Right lobe of liver (tissue), 4 donors: ENCODE measurements at regions not wholly inside any gene's neighbourhood (a gene's known extent, or its start where the extent isn't known, plus 50 kb on each side); places are given as distances from the start of the nearest gene placed in this dataset.

Experiments
- POLR2A ChIP-seq: fragments of 450-650 bp; IDR thresholded peaks from one replicate; pipeline ENCODE4 v1.6.1; 2017; ENCODE audit warnings: antibody characterized with exemption, mild to moderate bottlenecking
- TF ChIP-seq, protein P1 (sequence below), 4 donors: fragments of 200-600 bp in 3 of 4; fragments of 450-650 bp in 1 of 4; IDR thresholded peaks; one replicate each; pipeline versions ENCODE4 v1.5.1 to v1.8.0; 2016 to 2022; ENCODE audit warnings: antibody characterized with exemption in 4 of 4, mild to moderate bottlenecking in 2 of 4
- donor health status: DM: no; HTN: no; CAD: no.
- donor health status: DM: no; HTN: no; CAD: no.
- donor health status: DM: no; HTN: yes; CAD: no.

DNA sequence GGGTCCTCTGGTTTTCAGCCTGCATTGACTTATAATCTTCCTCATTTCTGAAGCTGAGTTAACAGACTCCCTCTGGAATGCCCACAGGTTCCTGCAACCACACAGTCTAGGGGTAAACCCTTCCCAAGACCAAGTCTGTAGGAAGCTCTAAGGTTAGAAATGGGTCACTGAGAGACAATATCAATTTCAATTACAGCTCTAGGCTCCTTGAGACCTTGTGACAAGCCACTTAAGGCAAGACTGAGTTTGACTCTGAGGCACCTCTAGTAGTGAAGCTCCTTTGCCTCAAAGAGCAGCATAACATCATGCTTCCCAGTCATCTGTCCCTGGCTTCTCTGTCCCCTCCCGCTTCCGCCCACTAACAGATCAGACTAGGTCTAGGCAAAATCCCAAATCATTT is 333.2 kb upstream of the JARID2 start:
- no peak for TF ChIP-seq POLR2A
- TF ChIP-seq, protein P1, sequence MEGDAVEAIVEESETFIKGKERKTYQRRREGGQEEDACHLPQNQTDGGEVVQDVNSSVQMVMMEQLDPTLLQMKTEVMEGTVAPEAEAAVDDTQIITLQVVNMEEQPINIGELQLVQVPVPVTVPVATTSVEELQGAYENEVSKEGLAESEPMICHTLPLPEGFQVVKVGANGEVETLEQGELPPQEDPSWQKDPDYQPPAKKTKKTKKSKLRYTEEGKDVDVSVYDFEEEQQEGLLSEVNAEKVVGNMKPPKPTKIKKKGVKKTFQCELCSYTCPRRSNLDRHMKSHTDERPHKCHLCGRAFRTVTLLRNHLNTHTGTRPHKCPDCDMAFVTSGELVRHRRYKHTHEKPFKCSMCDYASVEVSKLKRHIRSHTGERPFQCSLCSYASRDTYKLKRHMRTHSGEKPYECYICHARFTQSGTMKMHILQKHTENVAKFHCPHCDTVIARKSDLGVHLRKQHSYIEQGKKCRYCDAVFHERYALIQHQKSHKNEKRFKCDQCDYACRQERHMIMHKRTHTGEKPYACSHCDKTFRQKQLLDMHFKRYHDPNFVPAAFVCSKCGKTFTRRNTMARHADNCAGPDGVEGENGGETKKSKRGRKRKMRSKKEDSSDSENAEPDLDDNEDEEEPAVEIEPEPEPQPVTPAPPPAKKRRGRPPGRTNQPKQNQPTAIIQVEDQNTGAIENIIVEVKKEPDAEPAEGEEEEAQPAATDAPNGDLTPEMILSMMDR (IDR thresholded peaks at IDR 0.05): no peak
